Esophagus muscularis mucosa (tissue), 3 donors: ENCODE measurements at regions not wholly inside any gene's neighbourhood (a gene's known extent, or its start where the extent isn't known, plus 50 kb on each side); places are given as distances from the start of the nearest gene placed in this dataset.

ENCODE experiments used
- POLR2A ChIP-seq: fragments of 450-650 bp; IDR thresholded peaks from one replicate; pipeline ENCODE4 v1.6.1; 2017; ENCODE audit warnings: antibody characterized with exemption, moderate library complexity, mild to moderate bottlenecking, low read depth
- TF ChIP-seq, protein P1 (sequence below), 3 experiments: fragments of 200-600 bp in 2 of 3; fragments of 450-650 bp in 1 of 3; sonication (generic) in 2 of 3; IDR thresholded peaks; one replicate each; pipeline ENCODE4 v1.5.1; 2017 to 2019; ENCODE audit warnings: antibody characterized with exemption in 3 of 3, mild to moderate bottlenecking in 2 of 3, moderate library complexity in 1 of 3

DNA sequence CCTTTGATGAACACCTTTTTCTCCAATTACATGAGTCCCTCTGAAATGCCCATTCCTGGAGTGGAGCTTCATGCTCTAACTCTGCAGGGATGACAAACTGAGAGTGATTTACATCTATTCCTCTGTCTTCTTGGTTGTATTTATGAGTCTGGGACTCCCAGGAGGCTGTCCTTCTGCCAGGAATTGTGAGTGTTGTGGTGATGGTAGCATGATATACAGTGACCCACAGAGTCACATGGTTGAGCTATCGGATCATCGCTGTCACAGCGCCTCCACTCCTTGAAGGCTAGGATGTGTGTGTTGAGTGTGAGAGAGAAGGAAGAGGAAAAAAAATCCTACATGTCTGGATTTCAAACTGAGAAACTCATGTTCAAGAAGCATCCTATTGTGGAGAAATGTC lies 163.4 kb upstream of the CACNA1E start:
- no peak for TF ChIP-seq POLR2A
- TF ChIP-seq, protein P1, sequence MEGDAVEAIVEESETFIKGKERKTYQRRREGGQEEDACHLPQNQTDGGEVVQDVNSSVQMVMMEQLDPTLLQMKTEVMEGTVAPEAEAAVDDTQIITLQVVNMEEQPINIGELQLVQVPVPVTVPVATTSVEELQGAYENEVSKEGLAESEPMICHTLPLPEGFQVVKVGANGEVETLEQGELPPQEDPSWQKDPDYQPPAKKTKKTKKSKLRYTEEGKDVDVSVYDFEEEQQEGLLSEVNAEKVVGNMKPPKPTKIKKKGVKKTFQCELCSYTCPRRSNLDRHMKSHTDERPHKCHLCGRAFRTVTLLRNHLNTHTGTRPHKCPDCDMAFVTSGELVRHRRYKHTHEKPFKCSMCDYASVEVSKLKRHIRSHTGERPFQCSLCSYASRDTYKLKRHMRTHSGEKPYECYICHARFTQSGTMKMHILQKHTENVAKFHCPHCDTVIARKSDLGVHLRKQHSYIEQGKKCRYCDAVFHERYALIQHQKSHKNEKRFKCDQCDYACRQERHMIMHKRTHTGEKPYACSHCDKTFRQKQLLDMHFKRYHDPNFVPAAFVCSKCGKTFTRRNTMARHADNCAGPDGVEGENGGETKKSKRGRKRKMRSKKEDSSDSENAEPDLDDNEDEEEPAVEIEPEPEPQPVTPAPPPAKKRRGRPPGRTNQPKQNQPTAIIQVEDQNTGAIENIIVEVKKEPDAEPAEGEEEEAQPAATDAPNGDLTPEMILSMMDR (IDR thresholded peaks at IDR 0.05) = no peak
